H1 (cell line): ENCODE measurements at regions not wholly inside any gene's neighbourhood (a gene's known extent, or its start where the extent isn't known, plus 50 kb on each side); places are given as distances from the start of the nearest gene placed in this dataset.

Experiments used
- CTCF ChIA-PET: fragments of 300-600 bp; sonication (Branson Sonifier 250); formaldehyde crosslinking; loops from one replicate; lab custom pipeline; 2021; ENCODE audit not compliant: partially characterized antibody; lab: Charles Lee
- POLR2A ChIA-PET: fragments of 300-600 bp; sonication (Branson Sonifier 250); formaldehyde crosslinking; loops from one replicate; lab custom pipeline; 2021; ENCODE audit warnings: inconsistent platforms; ENCODE audit not compliant: partially characterized antibody; lab: Charles Lee
- DNase-seq, 2 experiments: peaks; one replicate each; pipeline versions ENCODE4 v3.0.0 to v3.0.0-alpha.2; 2010 to 2022; ENCODE audit warnings: low spot score in 2 of 2, low read depth in 1 of 2, mixed read lengths in 1 of 2
- FAIRE-seq: peaks from 2 replicates; lab custom pipeline; 2011; peaks lifted over from hg19 to GRCh38; lab: Jason Lieb, UNC
- H2AFZ ChIP-seq: 2 replicates; pipeline ENCODE4 v1.8.1; 2012; ENCODE audit warnings: low read length, inconsistent platforms
- H2AK5ac ChIP-seq: 2 replicates; pipeline ENCODE4 v1.6.1; 2013; ENCODE audit warnings: low read depth, low read length
- H2BK120ac ChIP-seq: replicated peaks from 2 replicates; pipeline ENCODE3; 2013; ENCODE audit warnings: low read depth, low read length, inconsistent platforms
- H2BK12ac ChIP-seq: 2 replicates; pipeline ENCODE4 v1.6.1; 2013; ENCODE audit warnings: low read depth, low read length
- H2BK15ac ChIP-seq: 2 replicates; pipeline ENCODE4 v1.6.1; 2013; ENCODE audit warnings: low read length
- H2BK20ac ChIP-seq: 2 replicates; pipeline ENCODE4 v1.6.1; 2013; ENCODE audit warnings: low read length
- H2BK5ac ChIP-seq: 2 replicates; pipeline ENCODE4 v1.6.1; 2013; ENCODE audit warnings: low read depth, low read length
- H3K14ac ChIP-seq: 2 replicates; pipeline ENCODE4 v1.6.1; 2013; ENCODE audit warnings: inconsistent platforms; ENCODE audit not compliant: insufficient read length
- H3K18ac ChIP-seq: 2 replicates; pipeline ENCODE4 v1.6.1; 2013; ENCODE audit warnings: low read length; ENCODE audit errors: extremely low read depth
- H3K23ac ChIP-seq: 2 replicates; pipeline ENCODE4 v1.6.1; 2013; ENCODE audit warnings: inconsistent platforms; ENCODE audit not compliant: insufficient read length
- H3K23me2 ChIP-seq: 2 replicates; pipeline ENCODE4 v1.6.1; 2013; ENCODE audit warnings: low read depth, low read length
- H3K27ac ChIP-seq: 2 replicates; pipeline ENCODE4 v1.6.1; 2011; ENCODE audit warnings: low read depth, low read length, inconsistent platforms
- H3K27me3 ChIP-seq, 4 experiments: replicated peaks in 1 of 4; 1 replicate in 1 of 4; 2 replicates in 3 of 4; pipeline versions ENCODE4 v1.6.1 to v1.8.1; 2011 to 2013; ENCODE audit warnings: low read length in 3 of 4, mild to moderate bottlenecking in 3 of 4, inconsistent platforms in 2 of 4, mixed read lengths in 2 of 4, moderate library complexity in 1 of 4; ENCODE audit not compliant: control insufficient read depth in 3 of 4, insufficient read depth in 3 of 4; ENCODE audit errors: extremely low read depth in 1 of 4
- H3K36me3 ChIP-seq, 4 experiments: 2 replicates each; pipeline versions ENCODE4 v1.6.1 to v1.8.1; 2011 to 2013; ENCODE audit warnings: mild to moderate bottlenecking in 4 of 4, low read length in 3 of 4, moderate library complexity in 2 of 4, control low read depth in 1 of 4, inconsistent platforms in 1 of 4; ENCODE audit not compliant: insufficient read depth in 4 of 4, control insufficient read depth in 2 of 4
- H3K4ac ChIP-seq: replicated peaks from 2 replicates; pipeline ENCODE3; 2013; ENCODE audit warnings: low read length, low read depth, mixed read lengths, inconsistent platforms; ENCODE audit not compliant: insufficient read length
- H3K4me1 ChIP-seq, 4 experiments: replicated peaks in 1 of 4; 1 replicate in 1 of 4; 2 replicates in 3 of 4; pipeline versions ENCODE4 v1.6.1 to v1.8.1; 2011 to 2013; ENCODE audit warnings: low read length in 3 of 4, inconsistent platforms in 2 of 4, mixed read lengths in 1 of 4; ENCODE audit not compliant: insufficient read depth in 4 of 4, control insufficient read depth in 3 of 4
- H3K4me2 ChIP-seq, 2 experiments: 2 replicates each; pipeline versions ENCODE4 v1.6.1 to v1.8.1; 2011 to 2013; ENCODE audit warnings: low read depth in 2 of 2, low read length in 2 of 2, control low read depth in 1 of 2, inconsistent platforms in 1 of 2, mild to moderate bottlenecking in 1 of 2; ENCODE audit not compliant: insufficient read depth in 1 of 2
- H3K4me3 ChIP-seq, 4 experiments: fragments of 200-600, 300-600 bp in 1 of 4; sonication (generic), shearing (Covaris generic), sonication (Bioruptor Twin) in 1 of 4; 2 replicates each; pipeline versions ENCODE4 v1.5.1 to v1.8.1; 2011 to 2016; ENCODE audit warnings: low read length in 4 of 4, low read depth in 3 of 4, control low read depth in 2 of 4, inconsistent platforms in 2 of 4, mild to moderate bottlenecking in 2 of 4, mixed read lengths in 1 of 4, moderate library complexity in 1 of 4; ENCODE audit not compliant: insufficient read depth in 2 of 4; ENCODE audit errors: extremely low read depth in 1 of 4
- H3K56ac ChIP-seq: replicated peaks from 2 replicates; pipeline ENCODE3; 2013; ENCODE audit warnings: low read depth, mild to moderate bottlenecking, mixed read lengths, low read length, inconsistent platforms; ENCODE audit not compliant: insufficient read length
- H3K79me1 ChIP-seq: 2 replicates; pipeline ENCODE4 v1.6.1; 2013; ENCODE audit warnings: low read depth, low read length, control low read depth
- H3K79me2 ChIP-seq, 2 experiments: 2 replicates each; pipeline versions ENCODE4 v1.6.1 to v1.8.1; 2012 to 2013; ENCODE audit warnings: low read length in 2 of 2, mild to moderate bottlenecking in 2 of 2, inconsistent platforms in 1 of 2; ENCODE audit not compliant: insufficient read depth in 2 of 2, control insufficient read depth in 1 of 2
- H3K9ac ChIP-seq, 4 experiments: replicated peaks in 1 of 4; 1 replicate in 1 of 4; 2 replicates in 3 of 4; pipeline versions ENCODE4 v1.6.1 to v1.8.1; 2011 to 2013; ENCODE audit warnings: low read depth in 3 of 4, low read length in 3 of 4, control low read depth in 2 of 4, mild to moderate bottlenecking in 2 of 4, moderate library complexity in 2 of 4, inconsistent platforms in 1 of 4; ENCODE audit errors: extremely low read depth in 1 of 4
- H3K9me3 ChIP-seq, 2 experiments: 2 replicates each; pipeline versions ENCODE4 v1.6.1 to v1.8.1; 2012 to 2013; ENCODE audit warnings: mild to moderate bottlenecking in 2 of 2, moderate library complexity in 2 of 2, control low read depth in 1 of 2, inconsistent platforms in 1 of 2, low read depth in 1 of 2, low read length in 1 of 2, mixed read lengths in 1 of 2; ENCODE audit not compliant: insufficient read depth in 2 of 2
- H4K20me1 ChIP-seq, 2 experiments: replicated peaks in 1 of 2; 2 replicates each; pipeline versions ENCODE3 to v1.8.1; 2011 to 2013; ENCODE audit warnings: inconsistent platforms in 2 of 2, low read length in 2 of 2, mild to moderate bottlenecking in 1 of 2; ENCODE audit not compliant: insufficient read depth in 2 of 2, control insufficient read depth in 1 of 2
- H4K5ac ChIP-seq: 2 replicates; pipeline ENCODE4 v1.6.1; 2013; ENCODE audit warnings: low read length, low read depth, mixed read lengths, inconsistent platforms; ENCODE audit not compliant: insufficient read length
- H4K8ac ChIP-seq: 2 replicates; pipeline ENCODE4 v1.8.0; 2013; ENCODE audit warnings: mild to moderate bottlenecking, moderate library complexity, low read length, inconsistent platforms; ENCODE audit not compliant: insufficient read depth; ENCODE audit errors: extremely low read depth
- H4K91ac ChIP-seq: replicated peaks from 2 replicates; pipeline ENCODE3; 2013; ENCODE audit warnings: low read length, mixed read lengths, inconsistent platforms; ENCODE audit not compliant: insufficient read length
- ATF3 ChIP-seq: IDR thresholded peaks from 2 replicates; pipeline ENCODE4 v1.6.1; 2011; ENCODE audit warnings: low read depth, mild to moderate bottlenecking, low read length; ENCODE audit not compliant: insufficient read depth
- BACH1 ChIP-seq: IDR thresholded peaks from 2 replicates; pipeline ENCODE4 v1.6.1; 2012; ENCODE audit warnings: low read length, improper control_type of control experiment
- CHD1 ChIP-seq: IDR thresholded peaks from 2 replicates; pipeline ENCODE4 v1.6.1; 2012; ENCODE audit warnings: low read depth, low read length, improper control_type of control experiment
- EGR1 ChIP-seq: IDR thresholded peaks from 2 replicates; pipeline ENCODE4 v1.6.1; 2011; ENCODE audit warnings: low read depth, low read length, borderline replicate concordance
- HDAC2 ChIP-seq, 2 experiments: fragments of 300-600 bp in 1 of 2; sonication (generic) in 1 of 2; IDR thresholded peaks; 2 replicates each; pipeline ENCODE4 v1.6.1; 2011 to 2012; ENCODE audit warnings: low read depth in 2 of 2, low read length in 2 of 2, mild to moderate bottlenecking in 2 of 2, moderate library complexity in 2 of 2, borderline replicate concordance in 1 of 2, inconsistent platforms in 1 of 2
- KDM4A ChIP-seq: IDR thresholded peaks from one replicate; pipeline ENCODE4 v1.7.1; 2012; ENCODE audit warnings: low read depth, mild to moderate bottlenecking, moderate library complexity, low read length, inconsistent platforms; ENCODE audit not compliant: severe bottlenecking
- SIRT6 ChIP-seq: IDR thresholded peaks from one replicate; pipeline ENCODE4 v1.7.1; 2012; ENCODE audit warnings: low read length, inconsistent platforms
- WGBS, 2 experiments: shearing (Covaris generic) in 1 of 2; methylation state at CpG; one replicate each; pipeline versions ENCODE4 v1.1.6 to v1.1.7; 2013 to 2015; ENCODE audit warnings: low lambda C conversion rate in 2 of 2, mixed read lengths in 2 of 2, inconsistent platforms in 1 of 2, low coverage in 1 of 2, missing lambda C conversion rate in 1 of 2; ENCODE audit not compliant: insufficient replicate concordance in 2 of 2, insufficient coverage in 1 of 2, insufficient read length in 1 of 2; ENCODE audit errors: extremely low coverage in 1 of 2, missing lambda C conversion rate in 1 of 2; 5-methylcytosine and 5-hydroxymethylcytosine counted together

- no peak overlapping the region for H3K18ac ChIP-seq
- H4K91ac ChIP-seq = no peak overlapping the region
- no peak overlapping the region for H3K27ac ChIP-seq
- no peak overlapping the region for H2AFZ ChIP-seq
- POLR2A ChIA-PET = no interaction called here
- no peak overlapping the region for H2BK12ac ChIP-seq
- no peak overlapping the region for H2BK120ac ChIP-seq
- H3K9me3 ChIP-seq = no peaks in the 10 kb centered on the region
- H3K14ac ChIP-seq = no peak overlapping the region
- no peaks in the 10 kb centered on the region for H3K79me2 ChIP-seq
- H4K5ac ChIP-seq = no peak overlapping the region
- no peaks in the 10 kb centered on the region for H3K23me2 ChIP-seq
- H2BK15ac ChIP-seq = no peak overlapping the region
- no peak overlapping the region for H3K4me3 ChIP-seq
- H2BK20ac ChIP-seq = no peak overlapping the region
- no peaks in the 10 kb centered on the region for H3K27me3 ChIP-seq
- no peak overlapping the region for H2BK5ac ChIP-seq
- DNase-seq (no peak), FAIRE-seq (no peak)
- H2AK5ac ChIP-seq = no peak overlapping the region
- H3K4me1 ChIP-seq = no peaks in the 10 kb centered on the region
- no peak overlapping the region for H3K23ac ChIP-seq
- H4K20me1 ChIP-seq = no peaks in the 10 kb centered on the region
- no peak overlapping the region for H4K8ac ChIP-seq
- CTCF ChIA-PET = no interaction called here
- 86% methylated on average over 5 of the region's 5 CpGs; no CpG with 5 or more reads in 1 of the 2 experiments for WGBS, 2 experiments
- H3K9ac ChIP-seq = no peak overlapping the region
- H3K79me1 ChIP-seq = no peaks in the 10 kb centered on the region
- no peak overlapping the region for H3K4me2 ChIP-seq
- H3K56ac ChIP-seq = no peak overlapping the region
- no peaks in the 10 kb centered on the region for H3K36me3 ChIP-seq
- TF ChIP-seq EGR1 (no peak), BACH1 (no peak), HDAC2 (IDR thresholded peaks at IDR 0.05; ENCODE audit: borderline replicate concordance in 1 of 2, low read depth in 2 of 2, low read length in 2 of 2) (no peak), KDM4A (no peak), ATF3 (no peak), CHD1 (no peak), SIRT6 (no peak)
- TF ChIP-seq, all 59 proteins: peak for 0
- H3K4ac ChIP-seq = no peak overlapping the region
Observed at GRCh38 chr14:34161351-34162082, 210.6 kb upstream of the EGLN3 start.
